ENCODE measurements at regions not wholly inside any gene's neighbourhood (a gene's known extent, or its start where the extent isn't known, plus 50 kb on each side); places are given as distances from the start of the nearest gene placed in this dataset.

DNA sequence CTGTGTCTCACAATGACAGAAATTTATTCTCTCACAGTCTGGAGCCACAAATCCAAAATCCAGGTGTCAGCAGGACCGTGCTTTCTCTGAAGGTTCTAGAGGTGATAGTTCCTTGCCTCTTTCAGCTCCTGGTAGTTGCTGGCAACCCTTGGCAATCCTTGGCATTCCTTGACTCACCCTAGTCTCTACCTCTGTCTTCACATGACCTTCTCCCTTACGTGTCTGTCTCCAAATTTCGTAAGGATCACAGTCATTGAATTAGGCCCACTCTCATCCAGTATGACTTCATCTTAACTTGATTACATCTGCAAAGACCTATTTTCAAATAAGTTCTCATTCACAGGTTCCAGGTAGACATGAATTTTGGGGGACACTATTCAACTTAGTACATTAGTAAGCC, 143.1 kb downstream of the CEP57L1 start (continued):
- TF ChIP-seq TRIM25 (IDR thresholded peaks at IDR 0.05; ENCODE audit: borderline replicate concordance), result no peak

GRCh38 chr6:109237986-109238329, 142.7 kb downstream of the CEP57L1 start:
- no peak overlapping the region; the same call in 1 of the 2 replicates for H3K4me2 ChIP-seq (ENCODE audit: insufficient read depth, low read length)
- H3K27me3 ChIP-seq (ENCODE audit: control insufficient read depth in 2 of 2, insufficient read depth in 2 of 2, low read length in 2 of 2), result no peaks in the 10 kb centered on the region
- H3K36me3 ChIP-seq (ENCODE audit: control insufficient read depth, insufficient read depth, low read length), result no peaks in the 10 kb centered on the region
- peaks cover 21 to 71% of the 10 kb centered on the region in 2 experiments for H3K4me1 ChIP-seq (replicated peaks in 1 of 2; ENCODE audit: control insufficient read depth in 2 of 2, insufficient read depth in 2 of 2, low read length in 2 of 2)
- ATAC-seq (no peak), FAIRE-seq (no peak), DNase-seq (ENCODE audit: extremely low read depth in 1 of 4, low spot score in 3 of 4) (no peak)
- H2AFZ ChIP-seq (ENCODE audit: low read depth, low read length), result peak overlapping the region; percentile 92; the same call in 1 of the 2 replicates
- no peak overlapping the region for H3K4me3 ChIP-seq
- H3K27ac ChIP-seq (ENCODE audit: extremely low read depth, low read depth, low read length), result peak overlapping the region; percentile 93
- intact Hi-C loops (cut with micrococcal nuclease) (loop anchor here (1.0 to 5.0 kb wide), 3 partner anchors 49 to 141 kb away; partner anchors contain the start of gene CEP57L1), in situ Hi-C loops (cut with MboI) (no loop called here)
- ChIA-PET POLR2A (interaction anchor here (1.0 kb wide), 1 partner anchor 146 kb away, joined by 3 read pairs; no protein-coding TSS in a partner anchor), CTCF (ENCODE audit: low intra/inter-chr PET ratio) (no interaction called here)
- WGBS (ENCODE audit: insufficient coverage, low coverage, missing lambda C conversion rate), result 57% methylated on average over 10 of the region's 11 CpGs
- H3K9me3 ChIP-seq (replicated peaks; ENCODE audit: control insufficient read depth, insufficient read depth, low read depth, low read length), result peaks cover 4% of the 10 kb centered on the region; the same call in 1 of the 2 replicates
- no peaks in the 10 kb centered on the region for H3K79me2 ChIP-seq (ENCODE audit: control insufficient read depth, insufficient read depth, low read length)
- no TSS peak for BruUV-seq (replicated peaks)
- no peaks in the 10 kb centered on the region for H4K20me1 ChIP-seq (replicated peaks; ENCODE audit: control insufficient read depth, insufficient read depth, low read length)
- peak overlapping the region; percentile 19 to 63; a peak in 2 of 4 replicates for H3K9ac ChIP-seq (ENCODE audit: insufficient read depth in 1 of 2, low read depth in 2 of 2, low read length in 2 of 2)
- H3K9me1 ChIP-seq (ENCODE audit: control insufficient read depth, insufficient read depth, low read length), result no peaks in the 10 kb centered on the region
- TF ChIP-seq CEBPG (CRISPR knock-in tag; IDR thresholded peaks at IDR 0.05) (no peak), CEBPG (tag; conservative IDR thresholded peaks at IDR 0.05 in 1 of 2, IDR thresholded peaks at IDR 0.05 in 1 of 2) (peak in 1 of 2 experiments; percentile 78; a peak in 1 of 4 replicates), TRIM24 (IDR thresholded peaks at IDR 0.05) (0 out of 4 replicates have a peak, but pooled peaks of 1 of the 2 experiments have one; percentile 1), ZNF639 (CRISPR knock-in tag; conservative IDR thresholded peaks at IDR 0.05 in 1 of 2, IDR thresholded peaks at IDR 0.05 in 1 of 2) (peak in 1 of 2 experiments; percentile 1; a peak in 1 of 4 replicates), RAD21 (CRISPR knock-in tag; conservative IDR thresholded peaks at IDR 0.05 in 1 of 2, IDR thresholded peaks at IDR 0.05 in 1 of 2) (no peak), AFF1 (IDR thresholded peaks at IDR 0.05; ENCODE audit: low read depth in 1 of 2, partially characterized antibody in 2 of 2) (no peak), ZNF57 (CRISPR knock-in tag; IDR thresholded peaks at IDR 0.05) (no peak), SAFB2 (IDR thresholded peaks at IDR 0.05; ENCODE audit: borderline replicate concordance, low read depth, low read length, severe bottlenecking) (no peak), RBFOX2 (IDR thresholded peaks at IDR 0.05; ENCODE audit: low read depth, low read length) (peak; percentile 50; the same call in 1 of the 2 replicates), CTBP1 (IDR thresholded peaks at IDR 0.05; ENCODE audit: borderline replicate concordance) (peak; percentile 1; the same call in 1 of the 2 replicates), FOXA3 (CRISPR knock-in tag; conservative IDR thresholded peaks at IDR 0.05 in 1 of 2, IDR thresholded peaks at IDR 0.05 in 1 of 2) (no peak)

Data from K562 (cell line).